GM12878 (cell line): ENCODE measurements at regions not wholly inside any gene's neighbourhood (a gene's known extent, or its start where the extent isn't known, plus 50 kb on each side); places are given as distances from the start of the nearest gene placed in this dataset.

ENCODE experiments used
- ATAC-seq: fragments of 200-7000 bp; cut with Tn5 transposase; 3 replicates; pipeline ENCODE4 v1.9.1; 2020; ENCODE audit warnings: mild to moderate bottlenecking, moderate library complexity
- BruUV-seq: library from RNA; stranded (reverse); fragments of 400-500 nt; replicated peaks from 2 replicates; lab custom pipeline; 2021; lab: Mats Ljungman, UMichigan
- CTCF ChIA-PET: fragments of 300-600 bp; sonication (Branson Sonifier 250); formaldehyde crosslinking; extraction: SDS; loops from one replicate; lab custom pipeline; 2021; ENCODE audit warnings: inconsistent platforms; lab: Yijun Ruan, JAX
- POLR2A ChIA-PET: fragments of 350-600 bp; formaldehyde crosslinking; extraction: SDS; loops from one replicate; lab custom pipeline; 2021; ENCODE audit warnings: inconsistent platforms; lab: Charles Lee
- RAD21 ChIA-PET: fragments of 300-600 bp; sonication (Branson Sonifier 250); formaldehyde crosslinking; loops from one replicate; lab custom pipeline; 2023; ENCODE audit warnings: antibody characterized with exemption; ENCODE audit not compliant: unreplicated experiment; lab: Charles Lee
- SMC1A ChIA-PET: fragments of 300-600 bp; sonication (Branson Sonifier 250); formaldehyde crosslinking; loops from one replicate; lab custom pipeline; 2023; ENCODE audit not compliant: unreplicated experiment, uncharacterized antibody; lab: Charles Lee
- DNase-seq: peaks from one replicate; pipeline ENCODE4 v3.0.0-alpha.2; 2011; ENCODE audit warnings: low read depth, low spot score
- FAIRE-seq: peaks from 3 replicates; lab custom pipeline; 2011; peaks lifted over from hg19 to GRCh38; lab: Jason Lieb, UNC
- H2AFZ ChIP-seq: 2 replicates; pipeline ENCODE4 v1.6.0; 2011; ENCODE audit warnings: low read depth, low read length, control low read depth; ENCODE audit not compliant: control insufficient read depth
- H3K27ac ChIP-seq: 2 replicates; pipeline ENCODE4 v1.5.1; 2011; ENCODE audit warnings: control low read depth; ENCODE audit not compliant: control insufficient read depth, insufficient read depth
- H3K27me3 ChIP-seq, 2 experiments: replicated peaks in 1 of 2; 2 replicates each; pipeline versions ENCODE4 v1.6.0 to v1.6.1; 2011; ENCODE audit warnings: low read length in 1 of 2; ENCODE audit not compliant: control insufficient read depth in 2 of 2, insufficient read depth in 2 of 2
- H3K36me3 ChIP-seq, 2 experiments: 2 replicates each; pipeline ENCODE4 v1.5.1; 2011; ENCODE audit warnings: low read length in 1 of 2; ENCODE audit not compliant: control insufficient read depth in 2 of 2, insufficient read depth in 2 of 2
- H3K4me1 ChIP-seq: 2 replicates; pipeline ENCODE4 v1.6.1; 2011; ENCODE audit warnings: mild to moderate bottlenecking, low read length, moderate library complexity, mixed read lengths; ENCODE audit not compliant: control insufficient read depth, insufficient read depth
- H3K4me2 ChIP-seq: 2 replicates; pipeline ENCODE4 v1.6.0; 2011; ENCODE audit warnings: control low read depth; ENCODE audit not compliant: control insufficient read depth, insufficient read depth
- H3K4me3 ChIP-seq: fragments of 200-600 bp; sonication (generic); 2 replicates; pipeline ENCODE4 v1.5.1; 2016
- H3K79me2 ChIP-seq: 2 replicates; pipeline ENCODE4 v1.6.0; 2011; ENCODE audit warnings: low read length; ENCODE audit not compliant: control insufficient read depth, insufficient read depth
- H3K9ac ChIP-seq: 2 replicates; pipeline ENCODE4 v1.8.0; 2011; ENCODE audit warnings: low read length, control low read depth, mixed read lengths; ENCODE audit not compliant: control insufficient read depth, insufficient read depth
- H3K9me3 ChIP-seq: replicated peaks from 3 replicates; pipeline ENCODE4 v1.5.1; 2011; ENCODE audit warnings: mild to moderate bottlenecking, low read length; ENCODE audit not compliant: control insufficient read depth, insufficient read depth
- H4K20me1 ChIP-seq: 2 replicates; pipeline ENCODE4 v1.6.0; 2011; ENCODE audit not compliant: control insufficient read depth, insufficient read depth
- ASH2L ChIP-seq: fragments of 300-600, 200-600 bp; sonication (generic); IDR thresholded peaks from 2 replicates; pipeline ENCODE4 v1.6.1; 2017; ENCODE audit warnings: low read depth, mild to moderate bottlenecking, borderline replicate concordance
- CBX5 ChIP-seq: sonication (generic); IDR thresholded peaks from 2 replicates; pipeline ENCODE4 v1.6.1; 2016; ENCODE audit warnings: low read depth, moderate library complexity, mild to moderate bottlenecking, inconsistent platforms
- CHD1 ChIP-seq: IDR thresholded peaks from 2 replicates; pipeline ENCODE4 v1.6.1; 2012; ENCODE audit warnings: low read depth, low read length, improper control_type of control experiment
- EZH2 ChIP-seq: IDR thresholded peaks from 2 replicates; pipeline ENCODE4 v1.6.1; 2012; ENCODE audit warnings: low read depth, mild to moderate bottlenecking, control low read depth, inconsistent platforms, low read length, borderline replicate concordance; ENCODE audit not compliant: control insufficient read depth
- FOS ChIP-seq: IDR thresholded peaks from 3 replicates; pipeline ENCODE4 v1.6.1; 2011; ENCODE audit warnings: borderline replicate concordance; ENCODE audit not compliant: insufficient read length; ENCODE audit errors: extremely low read depth
- GABPA ChIP-seq: IDR thresholded peaks from 2 replicates; pipeline ENCODE4 v1.6.1; 2014; ENCODE audit warnings: antibody characterized with exemption, low read depth, mild to moderate bottlenecking, inconsistent platforms
- MEF2B ChIP-seq: fragments of 450-650 bp; IDR thresholded peaks from 2 replicates; pipeline ENCODE4 v1.6.1; 2018; ENCODE audit warnings: mild to moderate bottlenecking, moderate library complexity; ENCODE audit not compliant: partially characterized antibody, poor library complexity, severe bottlenecking
- MTA2 ChIP-seq: fragments of 450-650 bp; IDR thresholded peaks from 2 replicates; pipeline ENCODE4 v1.6.1; 2016; ENCODE audit warnings: low read depth, mild to moderate bottlenecking, moderate library complexity
- MYC ChIP-seq: IDR thresholded peaks from 2 replicates; pipeline ENCODE4 v1.6.1; 2011; ENCODE audit warnings: mild to moderate bottlenecking, low read length, moderate library complexity, inconsistent platforms; ENCODE audit not compliant: insufficient read depth, insufficient replicate concordance, insufficient read length, severe bottlenecking
- RUNX3 ChIP-seq: IDR thresholded peaks from 2 replicates; pipeline ENCODE4 v1.6.1; 2012; ENCODE audit warnings: low read length, inconsistent platforms
- TCF12 ChIP-seq: IDR thresholded peaks from 2 replicates; pipeline ENCODE4 v1.6.1; 2011; ENCODE audit warnings: low read depth, mild to moderate bottlenecking, low read length
- ZNF217 ChIP-seq: fragments of 450-650 bp; IDR thresholded peaks from 2 replicates; pipeline ENCODE4 v1.6.1; 2017; ENCODE audit warnings: antibody characterized with exemption, mild to moderate bottlenecking
- ZNF24 ChIP-seq: fragments of 450-650 bp; IDR thresholded peaks from 2 replicates; pipeline ENCODE4 v1.6.1; 2017; ENCODE audit warnings: antibody characterized with exemption, mild to moderate bottlenecking
- ZNF274 ChIP-seq: IDR thresholded peaks from one replicate; pipeline ENCODE4 v1.8.0; 2011; ENCODE audit not compliant: insufficient read length, insufficient read depth
- ZNF622 ChIP-seq: fragments of 450-650 bp; IDR thresholded peaks from 2 replicates; pipeline ENCODE4 v1.6.1; 2017; ENCODE audit warnings: mild to moderate bottlenecking, inconsistent platforms
- WGBS: methylation state at CpG from one replicate; pipeline ENCODE4 v1.1.6; 2016; ENCODE audit warnings: low lambda C conversion rate; ENCODE audit not compliant: insufficient replicate concordance, insufficient coverage; ENCODE audit errors: missing lambda C conversion rate; 5-methylcytosine and 5-hydroxymethylcytosine counted together
- in situ Hi-C: fragments of 300-500 bp; cut with MboI; formaldehyde crosslinking; loops from 9 replicates; pipeline ENCODE4 v1.14.3; 2018; ENCODE audit warnings: mixed read lengths
- intact Hi-C: fragments of 100-400 bp; cut with micrococcal nuclease; formaldehyde crosslinking; loops from one replicate; pipeline ENCODE4 v1.14.2; 2022; ENCODE audit not compliant: unreplicated experiment
- TF ChIP-seq, protein P1 (sequence below): fragments of 450-650 bp; IDR thresholded peaks from 2 replicates; pipeline ENCODE4 v1.6.1; 2017; ENCODE audit warnings: borderline replicate concordance

DNA sequence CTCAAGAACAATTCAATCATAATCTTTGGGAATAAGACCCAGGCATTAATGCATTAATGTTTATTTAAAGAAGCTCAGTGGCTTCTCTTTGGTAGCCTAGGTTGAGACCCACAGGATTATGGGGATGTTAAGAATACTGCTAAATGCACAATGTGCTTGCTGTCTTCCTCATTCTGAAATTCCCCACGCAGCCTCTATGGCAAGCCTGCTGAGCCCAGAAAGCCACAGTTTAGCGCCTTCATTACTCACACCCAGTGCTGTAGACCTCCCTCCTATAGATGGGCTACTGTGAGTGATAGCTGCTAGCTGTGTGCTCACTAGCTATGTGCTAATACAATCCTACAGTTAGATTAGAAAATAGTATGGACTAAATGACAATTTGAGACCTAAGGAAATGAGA is 90.6 kb downstream of the TNFSF13B start (continued):
- TF ChIP-seq EZH2 = no peak

DNA sequence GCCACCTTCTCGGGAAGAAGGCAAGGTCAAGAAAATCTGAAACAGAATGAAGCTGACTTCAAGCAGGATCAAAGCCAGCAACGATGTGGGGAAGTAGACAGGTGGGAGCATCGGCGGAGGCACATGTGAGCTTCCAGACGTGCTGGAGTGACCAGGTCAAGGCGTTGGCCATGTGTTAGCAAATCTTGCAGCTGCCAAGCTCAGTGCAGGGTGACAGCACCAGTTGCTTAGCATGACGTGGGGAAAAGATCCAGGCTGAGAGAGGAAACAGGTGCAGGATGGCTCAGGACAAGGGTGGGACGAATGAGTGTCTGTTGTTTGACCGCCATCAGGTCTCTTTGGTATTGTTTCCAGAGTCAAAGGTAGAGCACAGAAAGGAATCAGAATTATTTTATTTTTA is 92.3 kb downstream of the TNFSF13B start:
- 30% methylated on average over 9 of the region's 9 CpGs for WGBS
- no TSS peak for BruUV-seq
- no peak for TF ChIP-seq MEF2B
- TF ChIP-seq ZNF274 = no peak
- no peak for TF ChIP-seq ZNF622
- no peak for TF ChIP-seq ZNF217
- TF ChIP-seq TCF12 = no peak
- no peak for TF ChIP-seq MYC
- no peak for TF ChIP-seq ZNF24
- no peak for TF ChIP-seq CHD1
- TF ChIP-seq GABPA = no peak
- TF ChIP-seq ASH2L = no peak
- no peak for TF ChIP-seq CBX5
- TF ChIP-seq MTA2 = no peak
- no peak for TF ChIP-seq FOS
- TF ChIP-seq RUNX3 = no peak
- TF ChIP-seq, protein P1, sequence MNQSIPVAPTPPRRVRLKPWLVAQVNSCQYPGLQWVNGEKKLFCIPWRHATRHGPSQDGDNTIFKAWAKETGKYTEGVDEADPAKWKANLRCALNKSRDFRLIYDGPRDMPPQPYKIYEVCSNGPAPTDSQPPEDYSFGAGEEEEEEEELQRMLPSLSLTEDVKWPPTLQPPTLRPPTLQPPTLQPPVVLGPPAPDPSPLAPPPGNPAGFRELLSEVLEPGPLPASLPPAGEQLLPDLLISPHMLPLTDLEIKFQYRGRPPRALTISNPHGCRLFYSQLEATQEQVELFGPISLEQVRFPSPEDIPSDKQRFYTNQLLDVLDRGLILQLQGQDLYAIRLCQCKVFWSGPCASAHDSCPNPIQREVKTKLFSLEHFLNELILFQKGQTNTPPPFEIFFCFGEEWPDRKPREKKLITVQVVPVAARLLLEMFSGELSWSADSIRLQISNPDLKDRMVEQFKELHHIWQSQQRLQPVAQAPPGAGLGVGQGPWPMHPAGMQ = no peak

More for the DNA sequence above, 92.3 kb downstream of the TNFSF13B start:
- intact Hi-C loops = no loop called here
- no peak for FAIRE-seq
- ChIA-PET CTCF (interaction anchor here (0.6 to 2.0 kb wide), 4 partner anchors 9 to 92 kb away, joined by 3 to 5 read pairs (median 4); no protein-coding TSS in a partner anchor), RAD21 (interaction anchor here (0.6 kb wide), 1 partner anchor 234 kb away, joined by 3 read pairs; no protein-coding TSS in a partner anchor), SMC1A (interaction anchor here (0.9 to 1.2 kb wide), 2 partner anchors 9 to 85 kb away, joined by 3 to 5 read pairs; no protein-coding TSS in a partner anchor), POLR2A (no interaction called here)
- H3K4me2 ChIP-seq = no peak overlapping the region
- no peaks in the 10 kb centered on the region for H3K36me3 ChIP-seq
- H3K79me2 ChIP-seq = no peaks in the 10 kb centered on the region
- H3K9ac ChIP-seq = no peak overlapping the region
- DNase-seq = no peak
- no peak overlapping the region for H3K4me3 ChIP-seq
- H3K9me3 ChIP-seq = no peaks in the 10 kb centered on the region
- H3K27ac ChIP-seq = no peak overlapping the region
- H4K20me1 ChIP-seq = no peaks in the 10 kb centered on the region
- no peak overlapping the region for H2AFZ ChIP-seq
- H3K4me1 ChIP-seq = no peaks in the 10 kb centered on the region
- in situ Hi-C loops = no loop called here
- no peaks in the 10 kb centered on the region for H3K27me3 ChIP-seq
- no peak for ATAC-seq
